ENCODE measurements at regions not wholly inside any gene's neighbourhood (a gene's known extent, or its start where the extent isn't known, plus 50 kb on each side); places are given as distances from the start of the nearest gene placed in this dataset.

DNA sequence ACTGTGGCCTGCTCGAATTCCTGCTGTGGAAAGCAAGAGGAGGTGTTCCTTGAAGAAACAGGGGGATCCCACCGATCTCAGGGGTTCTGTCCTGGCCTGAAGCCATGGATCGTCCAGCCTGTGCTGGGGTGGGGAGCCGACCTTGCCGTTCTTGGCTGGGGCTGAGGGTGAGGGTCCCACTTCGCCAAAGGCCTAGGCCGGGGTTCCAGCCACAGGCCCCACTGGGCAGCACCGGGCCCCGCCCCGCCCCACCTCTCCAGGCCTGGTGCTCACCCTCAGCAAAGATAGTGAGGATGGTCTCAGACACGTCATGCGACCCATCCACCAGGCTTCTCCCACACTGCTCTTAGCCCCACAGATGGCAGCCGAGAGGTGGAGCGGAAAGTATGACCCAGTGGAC, 51.4 kb upstream of the ZNF716 start:
- TF ChIP-seq, protein P1, sequence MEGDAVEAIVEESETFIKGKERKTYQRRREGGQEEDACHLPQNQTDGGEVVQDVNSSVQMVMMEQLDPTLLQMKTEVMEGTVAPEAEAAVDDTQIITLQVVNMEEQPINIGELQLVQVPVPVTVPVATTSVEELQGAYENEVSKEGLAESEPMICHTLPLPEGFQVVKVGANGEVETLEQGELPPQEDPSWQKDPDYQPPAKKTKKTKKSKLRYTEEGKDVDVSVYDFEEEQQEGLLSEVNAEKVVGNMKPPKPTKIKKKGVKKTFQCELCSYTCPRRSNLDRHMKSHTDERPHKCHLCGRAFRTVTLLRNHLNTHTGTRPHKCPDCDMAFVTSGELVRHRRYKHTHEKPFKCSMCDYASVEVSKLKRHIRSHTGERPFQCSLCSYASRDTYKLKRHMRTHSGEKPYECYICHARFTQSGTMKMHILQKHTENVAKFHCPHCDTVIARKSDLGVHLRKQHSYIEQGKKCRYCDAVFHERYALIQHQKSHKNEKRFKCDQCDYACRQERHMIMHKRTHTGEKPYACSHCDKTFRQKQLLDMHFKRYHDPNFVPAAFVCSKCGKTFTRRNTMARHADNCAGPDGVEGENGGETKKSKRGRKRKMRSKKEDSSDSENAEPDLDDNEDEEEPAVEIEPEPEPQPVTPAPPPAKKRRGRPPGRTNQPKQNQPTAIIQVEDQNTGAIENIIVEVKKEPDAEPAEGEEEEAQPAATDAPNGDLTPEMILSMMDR (IDR thresholded peaks at IDR 0.05; ENCODE audit: partially characterized antibody, unreplicated experiment), result no peak
- H3K4me3 Mint-ChIP-seq (ENCODE audit: unreplicated experiment), result no peak overlapping the region
- no peak overlapping the region for H3K27ac Mint-ChIP-seq (ENCODE audit: unreplicated experiment)
- peaks cover 8% of the 10 kb centered on the region for H3K36me3 Mint-ChIP-seq (ENCODE audit: unreplicated experiment)
- no peak for DNase-seq
- H3K9me3 Mint-ChIP-seq (ENCODE audit: unreplicated experiment), result peaks cover 20% of the 10 kb centered on the region
- no peaks in the 10 kb centered on the region for H3K4me1 Mint-ChIP-seq (ENCODE audit: low read depth, unreplicated experiment)
- peaks cover 4% of the 10 kb centered on the region for H3K27me3 Mint-ChIP-seq (ENCODE audit: unreplicated experiment)

DNA sequence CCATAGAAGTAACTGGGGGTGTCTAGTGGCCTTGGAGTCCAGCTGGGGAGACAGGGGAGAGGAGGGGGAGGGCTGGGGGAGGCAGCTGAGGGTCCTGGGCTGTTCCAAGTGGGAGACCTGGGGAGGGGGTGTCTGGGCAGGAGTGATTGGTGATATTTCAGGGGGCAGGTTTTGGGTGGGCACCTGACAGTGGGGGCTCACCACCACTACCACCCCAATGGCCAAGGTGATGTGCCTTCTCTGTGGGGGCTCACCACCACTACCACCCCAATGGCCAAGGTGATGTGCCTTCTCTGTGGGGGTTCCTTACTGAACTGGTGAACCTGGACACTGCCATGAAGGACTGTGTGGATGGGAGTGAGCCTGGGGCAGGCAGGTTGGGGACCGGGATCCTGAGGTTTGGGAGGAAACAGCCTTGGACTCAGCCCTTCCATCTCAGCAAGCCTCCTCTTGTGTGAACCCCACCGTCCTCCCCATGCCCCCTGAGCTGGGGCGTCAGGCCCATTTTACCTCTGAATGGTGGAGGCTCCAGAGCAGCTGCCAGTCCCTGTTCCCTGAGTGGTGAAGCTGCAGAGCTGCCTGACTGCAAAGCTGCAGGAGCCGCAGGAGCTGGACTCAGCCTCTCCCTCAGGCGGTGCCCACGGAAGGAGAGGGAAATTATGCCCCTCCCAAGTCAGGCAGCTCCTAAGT, 50.6 kb upstream of the ZNF716 start:
- H3K27me3 Mint-ChIP-seq (ENCODE audit: unreplicated experiment), result peaks cover 8% of the 10 kb centered on the region
- H3K4me3 Mint-ChIP-seq (ENCODE audit: unreplicated experiment), result no peak overlapping the region
- DNase-seq, result no peak
- TF ChIP-seq, protein P1 (IDR thresholded peaks at IDR 0.05; ENCODE audit: partially characterized antibody, unreplicated experiment), result no peak
- H3K4me1 Mint-ChIP-seq (ENCODE audit: low read depth, unreplicated experiment), result no peaks in the 10 kb centered on the region
- H3K27ac Mint-ChIP-seq (ENCODE audit: unreplicated experiment), result no peak overlapping the region
- peaks cover 8% of the 10 kb centered on the region for H3K36me3 Mint-ChIP-seq (ENCODE audit: unreplicated experiment)
- peaks cover 22% of the 10 kb centered on the region for H3K9me3 Mint-ChIP-seq (ENCODE audit: unreplicated experiment)

DNA sequence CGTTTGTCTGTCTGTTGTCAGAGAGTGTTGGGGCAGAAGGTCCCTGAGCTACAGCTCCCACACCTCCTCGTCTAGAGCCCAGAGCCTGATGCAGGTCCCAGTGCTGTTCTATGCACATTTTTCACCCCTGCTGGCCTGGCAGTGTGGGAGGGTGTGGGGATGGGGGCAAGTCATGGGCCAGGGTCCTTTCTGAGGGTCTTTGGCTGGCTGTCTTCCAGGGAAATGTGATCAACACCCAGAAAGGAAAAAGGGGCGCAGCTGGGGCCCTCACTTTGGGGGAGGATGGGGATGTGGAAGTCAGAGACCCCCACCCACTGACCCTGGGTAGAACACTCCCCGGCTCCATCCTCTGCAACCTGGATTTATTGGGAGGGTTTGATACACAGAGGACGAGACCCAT, 50.0 kb upstream of the ZNF716 start:
- Mint-ChIP-seq H3K27me3 (ENCODE audit: unreplicated experiment) (peaks cover 8% of the 10 kb centered on the region), H3K4me1 (ENCODE audit: low read depth, unreplicated experiment) (no peaks in the 10 kb centered on the region), H3K36me3 (ENCODE audit: unreplicated experiment) (peaks cover 8% of the 10 kb centered on the region), H3K27ac (ENCODE audit: unreplicated experiment) (no peak overlapping the region), H3K9me3 (ENCODE audit: unreplicated experiment) (peaks cover 22% of the 10 kb centered on the region), H3K4me3 (ENCODE audit: unreplicated experiment) (no peak overlapping the region)
- DNase-seq, result no peak
- TF ChIP-seq, protein P1 (IDR thresholded peaks at IDR 0.05; ENCODE audit: partially characterized antibody, unreplicated experiment), result no peak

All from glutamatergic neuron (in vitro differentiated cells).